ENCODE measurements at regions not wholly inside any gene's neighbourhood (a gene's known extent, or its start where the extent isn't known, plus 50 kb on each side); places are given as distances from the start of the nearest gene placed in this dataset.

GRCh38 chr5:39720136-39720535 lies 295.4 kb upstream of the DAB2 start:
- TF ChIP-seq CTCF (IDR thresholded peaks at IDR 0.05; ENCODE audit: low read length) (no peak), EZH2 (IDR thresholded peaks at IDR 0.05; ENCODE audit: borderline replicate concordance, low read length) (no peak)
